ENCODE measurements at regions not wholly inside any gene's neighbourhood (a gene's known extent, or its start where the extent isn't known, plus 50 kb on each side); places are given as distances from the start of the nearest gene placed in this dataset.

DNA sequence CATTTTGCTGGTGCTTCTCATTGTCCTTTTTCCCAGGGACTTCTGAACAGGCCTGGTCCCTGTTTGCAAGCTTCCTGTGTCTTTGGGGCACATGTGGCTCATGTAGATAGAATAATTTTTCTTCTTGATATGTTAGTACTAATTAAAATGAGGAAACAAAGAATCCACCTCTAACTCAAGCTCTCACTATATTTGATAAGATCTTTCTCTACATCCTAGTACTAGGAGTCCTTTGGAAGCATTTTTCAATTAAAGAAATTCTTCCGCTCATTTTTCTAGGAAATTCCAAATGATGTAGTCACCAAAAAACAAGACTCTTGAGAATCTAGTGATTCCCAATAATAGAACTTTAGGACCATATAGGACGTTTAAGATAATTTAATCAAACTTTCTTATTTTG is 165.3 kb downstream of the SEC61B start:
- no peak for DNase-seq (ENCODE audit: low read depth, low spot score)
- no peak overlapping the region for H3K4me3 ChIP-seq (ENCODE audit: low read length)

DNA sequence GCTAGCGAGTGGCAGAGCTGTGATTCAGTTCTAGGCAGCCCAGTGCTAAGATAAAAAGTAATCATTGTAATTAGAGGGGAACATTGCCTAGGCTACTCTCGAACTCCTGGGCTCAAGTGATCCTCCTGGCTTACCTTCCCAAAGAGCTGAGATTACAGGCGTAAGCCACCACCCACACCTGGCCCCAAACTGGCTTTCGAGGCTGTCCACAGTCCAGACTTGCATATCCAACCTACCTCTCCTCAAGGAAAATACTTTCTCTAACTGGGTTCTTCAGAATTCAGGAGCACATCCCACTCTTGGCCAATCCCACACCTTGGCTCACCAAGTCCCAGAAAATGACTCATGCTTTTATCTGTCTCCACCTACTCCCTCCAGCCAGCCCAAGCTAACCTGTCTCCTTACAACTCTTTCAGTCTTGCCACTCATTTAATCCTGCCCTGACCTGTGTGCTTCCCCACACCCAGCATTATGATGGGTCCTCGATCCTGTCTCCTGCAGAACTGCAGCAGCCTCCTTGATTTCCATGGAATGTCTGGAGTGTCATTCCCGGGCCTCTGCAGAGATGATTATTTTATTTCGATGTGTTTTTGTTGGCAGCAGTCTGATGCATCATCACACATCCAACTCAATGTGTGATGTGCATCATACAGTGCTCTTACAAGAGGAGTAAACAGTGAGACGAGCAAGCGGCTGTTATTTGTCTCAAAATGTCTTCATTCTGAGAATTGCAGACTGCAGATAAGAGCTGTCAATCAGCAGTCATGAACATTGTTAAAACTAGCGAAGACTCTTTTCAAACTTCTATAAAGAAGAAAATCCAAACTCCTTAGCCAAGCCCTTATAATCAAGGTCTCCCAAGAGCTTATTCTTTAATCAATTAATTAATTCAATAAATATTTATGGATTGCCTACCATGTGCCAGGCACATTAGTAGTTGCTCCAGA is 167.3 kb downstream of the SEC61B start:
- no peak overlapping the region for H3K4me3 ChIP-seq (ENCODE audit: low read length)
- no peak for DNase-seq (ENCODE audit: low read depth, low spot score)

DNA sequence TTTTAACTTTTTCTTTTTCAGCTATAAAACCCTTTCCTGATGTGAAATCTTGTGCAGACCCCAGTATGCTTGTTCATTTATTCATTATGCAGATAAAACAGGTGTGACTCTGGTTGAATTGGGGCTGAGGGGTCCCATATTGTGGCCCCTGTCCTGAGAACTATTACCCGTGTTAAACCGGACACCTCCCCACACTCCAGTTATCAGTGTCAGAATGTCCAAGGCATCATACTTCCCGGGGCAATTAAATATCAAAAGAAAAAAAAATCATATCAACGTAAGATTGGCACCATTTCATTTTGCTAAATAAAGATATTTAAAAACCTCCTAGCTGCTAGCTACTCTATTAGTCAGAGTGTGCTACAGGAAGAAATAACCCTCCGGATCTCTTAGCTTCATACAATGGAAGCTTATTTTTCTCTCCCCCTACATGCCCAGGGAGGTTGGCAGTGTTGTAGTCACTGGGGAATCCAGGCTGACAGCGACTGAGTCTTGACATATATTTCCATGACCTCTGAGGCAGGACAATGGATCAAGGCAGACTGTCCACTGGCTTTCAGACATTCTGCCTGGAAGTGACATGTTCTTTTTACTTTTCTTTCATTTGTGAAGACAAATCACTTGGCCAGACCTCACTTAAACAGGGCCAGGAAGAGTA is 170.0 kb downstream of the SEC61B start:
- no peak for DNase-seq (ENCODE audit: low read depth, low spot score)
- no peak overlapping the region for H3K4me3 ChIP-seq (ENCODE audit: low read length)

DNA sequence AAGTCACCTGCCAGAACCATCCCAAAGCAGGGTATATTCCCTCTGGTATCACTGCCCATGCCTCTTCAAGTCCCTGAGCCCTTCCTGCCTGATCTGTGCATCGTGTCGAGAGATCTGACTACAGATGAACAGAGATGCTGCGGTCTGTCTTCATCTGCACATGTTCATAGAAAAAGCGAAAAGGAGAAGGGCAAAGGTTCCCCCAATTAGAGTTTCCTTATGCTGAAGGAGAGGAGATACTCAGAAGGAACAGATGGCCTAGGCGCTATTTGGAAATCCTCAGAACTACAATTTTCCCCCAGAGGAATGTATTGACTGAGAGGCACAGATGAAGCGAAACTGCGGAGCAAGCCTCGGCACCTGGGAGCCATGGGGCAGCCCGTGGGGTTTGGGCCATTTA is 170.9 kb downstream of the SEC61B start:
- no peak overlapping the region for H3K4me3 ChIP-seq (ENCODE audit: low read length)
- DNase-seq (ENCODE audit: low read depth, low spot score) = no peak

DNA sequence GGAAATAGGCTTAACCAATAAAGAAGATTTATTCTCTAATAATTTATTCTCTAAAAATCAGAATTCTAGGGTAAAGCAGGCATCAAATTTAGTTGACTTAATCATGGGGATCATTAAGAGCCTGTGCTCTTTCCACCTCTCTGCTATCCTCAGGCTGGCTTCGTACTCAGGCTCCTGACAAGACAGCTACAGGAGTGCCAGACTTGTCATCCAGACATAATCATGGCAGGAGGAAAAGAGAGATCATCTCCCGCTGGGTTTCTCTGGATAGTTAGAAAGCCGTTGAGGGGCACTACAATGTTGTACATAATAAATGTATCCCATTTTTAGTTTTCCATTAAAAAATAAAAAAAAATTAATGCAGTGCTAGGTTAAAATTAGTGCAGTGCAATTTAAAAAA is 171.9 kb downstream of the SEC61B start:
- no peak for DNase-seq (ENCODE audit: low read depth, low spot score)
- H3K4me3 ChIP-seq (ENCODE audit: low read length) = no peak overlapping the region

DNA sequence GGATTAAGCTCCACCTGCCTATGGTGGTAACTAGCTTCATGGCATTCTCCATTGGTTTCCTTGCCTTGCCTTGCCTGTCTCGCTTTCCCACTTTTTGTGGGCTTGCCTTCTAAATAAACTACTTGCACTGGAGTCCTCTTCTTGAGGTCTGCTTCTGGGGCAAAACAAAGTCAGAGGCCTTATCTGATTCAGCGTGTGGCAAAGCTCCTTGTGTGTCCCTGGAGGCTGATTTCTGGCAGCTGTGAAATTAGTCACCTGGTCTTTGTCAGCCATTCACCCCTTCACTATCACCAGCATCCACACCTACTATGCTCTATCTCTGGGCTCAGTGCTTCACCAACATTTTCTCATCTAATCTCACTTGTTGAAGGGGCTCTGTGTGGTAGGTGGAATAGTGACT is 176.2 kb downstream of the SEC61B start:
- no peak for DNase-seq (ENCODE audit: low read depth, low spot score)
- no peak overlapping the region for H3K4me3 ChIP-seq (ENCODE audit: low read length)

DNA sequence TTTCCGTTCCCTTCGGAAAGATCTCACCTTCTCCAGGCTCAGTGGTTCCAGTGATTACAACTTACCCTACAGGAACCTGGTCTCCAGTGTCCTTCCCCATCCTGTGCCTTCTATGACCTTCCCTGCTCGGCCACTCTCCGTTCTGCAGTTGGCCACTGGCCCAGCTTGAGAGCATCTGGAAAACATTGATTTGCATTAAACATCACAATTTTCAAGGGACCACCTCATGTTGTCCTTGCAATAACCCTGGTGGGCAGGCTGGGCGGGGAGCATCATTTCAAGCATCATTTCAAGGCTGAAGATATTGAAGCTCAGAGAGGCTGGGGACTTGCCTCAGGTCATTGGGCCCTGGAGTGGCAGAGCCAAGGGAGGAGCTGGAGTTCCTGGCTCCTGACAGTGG is 177.4 kb downstream of the SEC61B start:
- no peak for DNase-seq (ENCODE audit: low read depth, low spot score)
- no peak overlapping the region for H3K4me3 ChIP-seq (ENCODE audit: low read length)

DNA sequence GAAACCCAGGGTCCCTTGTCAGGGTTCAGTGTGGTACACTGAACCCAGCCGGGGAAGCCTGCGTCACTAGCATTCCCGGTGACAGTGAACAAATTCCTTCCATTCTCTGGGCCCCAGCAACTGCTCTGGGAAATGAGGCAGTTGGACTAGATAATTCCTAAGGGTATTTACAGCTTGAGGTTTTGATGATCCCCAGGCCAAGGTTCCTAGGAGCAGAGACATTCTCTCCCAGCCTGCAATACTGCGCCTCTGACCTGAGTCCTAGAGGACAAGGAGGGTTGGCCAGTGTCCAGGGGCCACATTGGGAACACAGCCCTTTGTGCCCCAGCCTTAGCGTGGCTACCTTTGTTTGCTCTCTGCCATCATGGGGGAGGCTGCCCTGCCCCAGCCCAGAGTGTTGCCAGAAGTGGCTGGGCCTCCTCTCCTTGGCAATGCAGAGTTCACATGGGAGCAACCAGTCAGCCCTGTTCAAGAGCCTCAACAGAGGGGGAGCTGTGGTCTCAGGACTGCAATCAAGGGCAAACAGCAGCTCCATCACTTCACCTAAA is 178.2 kb downstream of the SEC61B start:
- DNase-seq (ENCODE audit: low read depth, low spot score) = no peak
- no peak overlapping the region for H3K4me3 ChIP-seq (ENCODE audit: low read length)

DNA sequence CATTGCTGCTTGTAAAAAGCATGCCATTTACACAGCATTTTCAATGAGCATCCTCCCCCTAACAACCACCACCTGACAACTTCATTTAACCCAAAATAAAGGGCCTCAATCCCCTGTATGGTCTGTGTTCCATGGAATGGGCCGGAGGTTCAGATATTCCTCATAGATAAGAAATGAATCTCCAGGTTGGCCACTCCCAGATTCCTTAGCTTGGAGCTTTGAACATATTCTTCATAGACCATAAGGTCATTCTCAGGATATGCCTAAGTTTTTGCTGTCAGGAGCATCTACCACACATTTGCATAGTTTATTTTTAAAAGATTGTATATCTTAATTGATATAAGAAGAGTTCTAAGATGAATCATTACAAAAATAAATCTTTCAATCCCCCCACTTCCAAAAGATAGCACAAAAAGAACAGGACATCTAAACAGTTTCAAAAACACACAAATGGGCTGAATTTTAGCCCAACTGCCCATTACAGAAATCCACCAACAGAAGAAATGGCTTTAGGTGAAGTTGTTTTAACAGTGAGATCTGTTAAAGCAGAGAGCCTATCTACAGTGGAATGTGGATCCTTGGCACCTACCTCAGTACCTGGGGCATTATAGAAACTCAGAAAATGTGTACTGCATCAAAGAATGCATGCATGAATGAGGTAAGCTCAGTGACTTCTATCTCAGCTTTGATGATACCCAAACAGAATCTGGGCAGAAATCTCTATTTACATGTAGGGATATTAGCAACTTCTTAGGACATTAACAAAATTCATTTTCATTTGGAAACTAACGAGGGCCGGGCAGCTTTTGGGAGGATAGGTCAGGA is 179.8 kb downstream of the SEC61B start:
- DNase-seq (ENCODE audit: low read depth, low spot score) = no peak
- H3K4me3 ChIP-seq (ENCODE audit: low read length) = no peak overlapping the region

DNA sequence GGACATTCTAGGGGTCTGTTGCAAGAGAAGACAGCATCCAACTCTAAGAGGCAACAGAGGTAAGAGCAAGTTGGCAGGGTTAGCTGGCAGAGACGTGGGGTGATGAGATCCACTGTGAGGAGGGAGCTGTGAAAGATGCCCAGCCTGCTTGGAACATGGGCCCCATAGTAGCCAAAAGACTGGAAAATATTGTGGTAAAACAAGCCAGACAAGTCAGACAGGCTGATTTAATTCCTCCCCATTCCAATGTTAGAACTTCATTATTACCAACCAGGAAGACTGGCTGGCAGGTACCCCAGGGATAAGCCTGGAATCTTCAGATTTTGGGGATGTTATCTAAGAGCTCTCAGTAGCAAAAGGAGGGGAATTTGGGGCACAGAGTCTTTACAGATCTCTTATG is 181.3 kb downstream of the SEC61B start:
- DNase-seq (ENCODE audit: low read depth, low spot score) = no peak
- H3K4me3 ChIP-seq (ENCODE audit: low read length) = no peak overlapping the region

DNA sequence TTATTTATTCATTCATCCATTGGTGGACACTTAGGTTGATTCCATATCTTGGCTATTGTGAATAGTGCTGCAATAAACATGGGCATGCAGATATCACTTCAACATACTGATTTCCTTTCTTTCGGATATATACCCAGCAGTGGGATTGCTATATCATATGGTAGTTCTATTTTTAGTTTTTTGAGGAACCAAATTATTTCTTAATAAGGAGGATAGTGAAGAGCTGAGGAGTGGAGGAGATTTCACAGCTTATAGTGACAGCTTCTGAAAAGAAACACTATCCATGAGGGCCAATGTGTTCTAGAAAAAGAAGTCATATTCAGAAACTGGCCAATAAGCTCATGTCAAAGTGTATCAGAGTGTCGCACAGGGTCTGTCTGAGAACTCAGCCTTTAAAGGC is 183.3 kb downstream of the SEC61B start:
- no peak for DNase-seq (ENCODE audit: low read depth, low spot score)
- H3K4me3 ChIP-seq (ENCODE audit: low read length) = no peak overlapping the region

DNA sequence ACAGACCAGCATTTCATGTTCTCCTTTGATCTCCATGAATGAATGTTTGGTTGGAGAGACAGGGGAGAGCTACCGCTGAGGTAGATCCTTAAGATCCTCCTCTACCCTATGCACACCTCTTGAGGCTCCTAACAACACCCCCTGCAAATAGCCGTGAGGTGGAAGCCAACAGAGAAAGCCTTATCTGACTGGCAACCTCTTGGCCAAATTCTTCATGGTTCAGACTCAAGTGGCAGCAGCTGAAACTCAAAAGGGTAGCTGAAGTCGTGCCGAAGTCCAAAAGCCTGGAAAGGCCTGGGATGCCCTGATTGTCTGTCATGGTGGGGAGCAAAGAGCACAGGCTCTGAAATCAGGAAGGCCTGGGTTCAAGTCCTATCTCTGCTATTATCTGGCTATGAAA is 184.9 kb downstream of the SEC61B start:
- no peak overlapping the region for H3K4me3 ChIP-seq (ENCODE audit: low read length)
- DNase-seq (ENCODE audit: low read depth, low spot score) = no peak

DNA sequence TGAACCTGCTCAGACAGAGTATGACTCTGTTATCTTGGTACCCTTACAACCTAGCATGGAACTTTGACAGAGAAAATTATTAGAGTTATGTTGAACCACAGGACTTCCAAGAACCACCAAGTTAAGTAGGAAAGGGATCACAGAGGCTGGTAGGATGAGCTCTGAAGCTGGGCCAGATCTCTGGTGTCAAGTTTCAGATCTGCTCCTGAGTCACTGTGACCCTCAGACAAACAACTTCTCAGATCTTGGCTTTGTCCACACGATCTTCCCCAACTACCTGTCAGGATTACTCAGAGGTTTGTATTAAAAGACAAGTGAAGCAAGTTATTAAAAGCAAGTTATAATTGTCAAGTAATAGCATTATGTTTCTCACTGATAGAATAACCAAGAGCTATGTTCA is 189.0 kb downstream of the SEC61B start:
- no peak overlapping the region for H3K4me3 ChIP-seq (ENCODE audit: low read length)
- no peak for DNase-seq (ENCODE audit: low read depth, low spot score)

DNA sequence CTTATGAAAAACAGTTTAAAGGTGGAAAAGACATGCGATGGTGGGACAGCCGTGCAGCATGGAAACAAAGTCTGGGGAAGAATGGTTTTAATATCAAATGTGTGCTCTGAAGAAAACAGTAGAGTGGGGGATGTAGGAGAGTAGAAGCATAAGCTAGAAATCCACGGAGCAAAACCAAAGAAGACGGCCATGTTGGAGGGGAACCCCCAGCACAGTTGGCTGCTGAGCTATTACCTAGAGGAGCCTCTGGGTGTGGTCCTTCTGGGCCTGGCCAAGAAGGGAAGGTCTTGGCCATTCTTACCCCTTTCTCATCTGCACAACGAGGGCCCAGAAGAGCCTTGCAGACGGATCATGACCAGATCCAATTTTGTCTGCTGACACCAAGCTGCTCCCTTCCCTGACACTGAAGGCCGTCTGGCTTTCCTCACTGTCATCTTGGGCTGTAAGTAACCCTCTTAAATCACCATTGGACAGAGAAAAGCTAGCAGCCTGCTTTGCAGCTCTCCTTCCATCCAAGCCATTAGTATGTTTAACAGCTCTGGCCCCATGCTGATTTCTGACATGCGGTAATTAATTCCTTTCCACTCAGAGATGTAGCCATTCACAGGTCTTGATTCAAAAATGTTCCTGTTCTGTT is 189.5 kb downstream of the SEC61B start:
- DNase-seq (ENCODE audit: low read depth, low spot score) = no peak
- no peak overlapping the region for H3K4me3 ChIP-seq (ENCODE audit: low read length)

DNA sequence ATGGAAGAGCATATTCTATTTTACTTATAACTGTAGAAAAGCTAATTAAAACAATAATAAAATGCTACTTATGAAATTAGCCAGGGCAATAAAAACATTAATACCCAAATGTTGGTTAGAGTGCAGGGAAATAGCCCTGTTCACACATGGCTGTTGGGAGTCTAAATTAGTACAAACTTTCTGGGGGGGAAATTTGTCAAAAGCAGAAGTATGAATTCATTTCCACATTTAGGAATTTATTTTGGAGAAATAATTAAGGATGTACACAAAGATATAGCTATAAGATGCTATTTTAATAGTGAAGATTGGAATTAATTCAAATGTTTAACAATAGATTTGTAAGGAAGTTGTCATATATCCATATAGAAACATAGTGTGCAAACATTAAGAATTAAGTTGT is 190.5 kb downstream of the SEC61B start:
- DNase-seq (ENCODE audit: low read depth, low spot score) = no peak
- no peak overlapping the region for H3K4me3 ChIP-seq (ENCODE audit: low read length)

DNA sequence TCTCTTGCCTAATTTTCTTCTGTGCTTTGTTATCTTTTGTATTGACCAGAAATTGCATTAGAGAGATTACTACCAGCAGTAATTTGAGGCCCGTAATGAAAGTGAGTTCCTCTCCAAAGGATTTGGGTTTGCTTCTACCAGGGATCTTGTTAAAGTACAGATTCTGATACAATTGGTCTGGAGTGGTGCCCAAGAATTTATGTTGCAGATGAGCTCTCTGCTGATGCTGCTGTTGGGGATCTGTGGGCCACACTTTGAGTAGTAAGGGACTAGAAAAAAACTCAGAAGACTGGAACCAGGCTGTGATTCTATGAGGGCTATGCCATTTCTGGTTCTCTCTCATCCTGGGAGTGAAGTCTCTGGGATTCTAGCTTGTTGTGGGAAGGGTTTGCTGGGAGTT is 192.2 kb downstream of the SEC61B start:
- no peak for DNase-seq (ENCODE audit: low read depth, low spot score)
- H3K4me3 ChIP-seq (ENCODE audit: low read length) = no peak overlapping the region

DNA sequence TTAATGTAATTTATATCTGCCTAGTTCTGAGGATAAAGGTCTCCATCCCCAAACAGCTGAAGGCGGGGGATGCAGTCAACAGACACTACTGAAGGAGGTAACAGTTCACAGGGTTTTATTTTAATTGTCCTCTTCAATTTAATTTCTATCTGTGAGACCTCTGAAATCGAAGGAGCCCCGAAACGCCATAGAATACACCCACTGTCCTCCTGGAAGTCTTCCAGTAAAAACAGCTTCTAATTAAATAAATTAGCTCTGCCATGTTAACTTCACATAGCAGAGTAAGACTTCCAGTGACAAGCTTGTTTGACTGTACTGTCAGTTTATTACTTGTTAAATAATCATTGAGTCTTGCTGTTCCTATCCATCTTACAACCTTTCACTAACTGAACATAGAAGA is 193.5 kb downstream of the SEC61B start:
- H3K4me3 ChIP-seq (ENCODE audit: low read length) = no peak overlapping the region
- no peak for DNase-seq (ENCODE audit: low read depth, low spot score)

DNA sequence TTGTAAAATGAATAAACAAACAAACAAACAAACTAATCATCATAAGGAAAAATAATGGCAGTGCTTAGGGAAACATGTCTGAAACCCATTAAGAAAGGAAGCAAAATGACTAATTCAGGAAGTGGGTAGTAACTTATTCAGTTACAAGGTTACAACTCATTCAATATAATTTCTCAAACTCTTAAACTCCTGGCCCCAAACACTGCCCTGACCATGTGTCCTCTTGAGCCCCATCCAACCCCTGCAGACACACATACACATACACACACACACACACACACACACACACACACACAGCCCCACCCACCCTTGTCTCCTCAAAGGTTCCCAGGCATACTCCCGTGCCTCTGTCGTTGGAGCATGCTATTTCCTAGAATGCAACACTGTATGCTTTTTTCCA is 193.9 kb downstream of the SEC61B start:
- H3K4me3 ChIP-seq (ENCODE audit: low read length) = no peak overlapping the region
- no peak for DNase-seq (ENCODE audit: low read depth, low spot score)

DNA sequence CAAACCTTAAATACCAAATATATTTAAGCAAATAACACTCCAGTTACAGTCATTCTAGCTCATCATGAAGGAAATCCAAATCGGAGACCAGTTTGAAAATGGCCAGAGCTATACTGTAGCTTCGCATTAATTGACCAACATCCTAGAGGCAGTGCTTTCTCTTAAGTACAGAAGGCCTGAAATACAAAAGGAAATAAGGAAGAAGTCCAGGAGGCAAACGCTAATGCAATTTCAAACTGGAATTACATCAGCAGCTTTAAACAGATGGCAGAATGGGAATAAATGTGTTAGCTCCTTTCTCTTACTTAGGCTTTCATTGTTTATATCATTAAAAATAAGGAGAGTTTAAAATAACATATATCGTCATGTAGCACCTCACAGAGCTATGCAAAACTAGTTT is 197.0 kb downstream of the SEC61B start:
- no peak for DNase-seq (ENCODE audit: low read depth, low spot score)
- H3K4me3 ChIP-seq (ENCODE audit: low read length) = no peak overlapping the region
